IPS-20b (cell line): ENCODE measurements at regions not wholly inside any gene's neighbourhood (a gene's known extent, or its start where the extent isn't known, plus 50 kb on each side); places are given as distances from the start of the nearest gene placed in this dataset.
"Not testable (repeated sequence)": the region's sequence is repeated elsewhere in the genome, so short reads cannot be mapped to it uniquely, and the experiment has no call there.

Experiments
- H3K27ac ChIP-seq: one replicate; pipeline ENCODE4 v1.5.1; 2013; ENCODE audit warnings: low read length
- H3K27me3 ChIP-seq: 2 replicates; pipeline ENCODE4 v1.6.1; 2013; ENCODE audit warnings: mild to moderate bottlenecking, low read length, inconsistent platforms; ENCODE audit not compliant: insufficient read depth
- H3K36me3 ChIP-seq: 2 replicates; pipeline ENCODE4 v1.6.1; 2013; ENCODE audit warnings: low read depth, mild to moderate bottlenecking, inconsistent platforms, low read length, moderate library complexity; ENCODE audit not compliant: insufficient read depth
- H3K4me1 ChIP-seq: 2 replicates; pipeline ENCODE4 v1.6.1; 2013; ENCODE audit warnings: mild to moderate bottlenecking, control low read depth, inconsistent platforms, low read length, moderate library complexity; ENCODE audit not compliant: insufficient read depth
- H3K4me3 ChIP-seq: 2 replicates; pipeline ENCODE4 v1.5.1; 2013; ENCODE audit warnings: mild to moderate bottlenecking, low read length, inconsistent platforms
- H3K9ac ChIP-seq: 2 replicates; pipeline ENCODE4 v1.6.1; 2013; ENCODE audit warnings: low read depth, mild to moderate bottlenecking, inconsistent platforms, low read length, moderate library complexity
- H3K9me3 ChIP-seq: 2 replicates; pipeline ENCODE4 v1.6.1; 2013; ENCODE audit warnings: mild to moderate bottlenecking, low read depth, low read length, inconsistent platforms; ENCODE audit not compliant: insufficient read depth

- Histone ChIP-seq H3K9me3 (no peaks in the 10 kb centered on the region; the same call in 1 of the 2 replicates), H3K27ac (no peak overlapping the region), H3K4me1 (no peaks in the 10 kb centered on the region), H3K9ac (no peak overlapping the region), H3K27me3 (no peaks in the 10 kb centered on the region), H3K4me3 (no peak overlapping the region), H3K36me3 (no peaks in the 10 kb centered on the region)
Observed at GRCh38 chr10:18875477-18875876, 173.1 kb upstream of the MALRD1 start.

DNA sequence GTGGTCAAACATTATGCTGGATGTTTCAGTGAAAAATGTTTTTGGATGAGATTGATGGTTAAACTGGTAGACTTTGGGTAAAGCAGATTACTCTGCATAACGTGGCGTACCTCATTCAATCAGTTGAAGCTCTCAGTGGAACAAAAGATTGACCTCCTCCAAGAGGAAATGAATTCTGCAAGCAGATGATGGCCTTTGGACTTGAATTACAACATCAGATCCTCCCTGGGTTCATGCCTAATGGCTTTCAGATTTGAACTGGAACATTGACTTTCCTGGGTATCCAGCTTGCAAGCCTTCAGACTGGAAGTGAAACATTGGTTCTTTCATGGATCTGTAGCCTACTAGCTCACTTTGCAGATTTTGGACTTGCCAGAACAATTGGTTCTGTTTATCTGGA, 169.3 kb upstream of the MALRD1 start:
- Histone ChIP-seq H3K27ac (no peak overlapping the region), H3K4me3 (no peak overlapping the region), H3K9me3 (no peaks in the 10 kb centered on the region), H3K27me3 (no peaks in the 10 kb centered on the region), H3K9ac (no peak overlapping the region), H3K36me3 (no peaks in the 10 kb centered on the region), H3K4me1 (no peaks in the 10 kb centered on the region)

- Histone ChIP-seq H3K27me3 (no peaks in the 10 kb centered on the region), H3K4me3 (no peak overlapping the region), H3K4me1 (no peaks in the 10 kb centered on the region), H3K27ac (no peak overlapping the region), H3K9ac (no peak overlapping the region), H3K36me3 (no peaks in the 10 kb centered on the region), H3K9me3 (no peaks in the 10 kb centered on the region)
Observed at GRCh38 chr10:18880530-18880929, 168.1 kb upstream of the MALRD1 start.

- no peak overlapping the region for H3K9ac ChIP-seq
- H3K27ac ChIP-seq = no peak overlapping the region
- no peak overlapping the region for H3K4me3 ChIP-seq
- no peaks in the 10 kb centered on the region for H3K9me3 ChIP-seq
- no peaks in the 10 kb centered on the region; the same call in 1 of the 2 replicates for H3K4me1 ChIP-seq
- H3K36me3 ChIP-seq = no peaks in the 10 kb centered on the region
- no peaks in the 10 kb centered on the region for H3K27me3 ChIP-seq
Observed at GRCh38 chr10:18886102-18886501, 162.5 kb upstream of the MALRD1 start.

- H3K27me3 ChIP-seq = no peaks in the 10 kb centered on the region
- H3K4me1 ChIP-seq = no peaks in the 10 kb centered on the region
- no peak overlapping the region for H3K27ac ChIP-seq
- H3K36me3 ChIP-seq = no peaks in the 10 kb centered on the region
- H3K9ac ChIP-seq = no peak overlapping the region
- no peaks in the 10 kb centered on the region for H3K9me3 ChIP-seq
- no peak overlapping the region for H3K4me3 ChIP-seq
Observed at GRCh38 chr10:18906636-18907035, 142.0 kb upstream of the MALRD1 start.

DNA sequence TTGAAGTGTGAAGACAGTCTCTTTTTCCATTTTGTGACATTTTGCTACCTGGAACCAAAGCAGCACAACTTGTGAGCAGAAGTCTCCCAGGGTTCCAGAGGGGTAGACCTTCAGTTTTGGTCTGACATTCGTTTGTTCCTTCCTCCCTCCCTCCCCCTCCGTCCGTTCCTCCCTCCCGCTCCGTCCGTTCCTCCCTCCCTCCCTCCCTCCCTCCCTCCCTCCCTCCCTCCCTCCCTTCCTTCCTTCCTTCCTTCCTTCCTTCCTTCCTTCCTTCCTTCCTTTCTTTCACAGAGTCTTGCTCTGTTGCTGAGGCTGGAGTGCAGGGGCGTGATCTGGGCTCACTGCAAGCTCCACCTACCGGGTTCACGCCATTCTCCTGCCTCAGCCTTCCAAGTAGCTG, 131.2 kb upstream of the MALRD1 start:
- H3K9ac ChIP-seq, H3K27me3 ChIP-seq, H3K9me3 ChIP-seq, H3K27ac ChIP-seq, H3K4me3 ChIP-seq, H3K36me3 ChIP-seq, H3K4me1 ChIP-seq: not testable (repeated sequence)

DNA sequence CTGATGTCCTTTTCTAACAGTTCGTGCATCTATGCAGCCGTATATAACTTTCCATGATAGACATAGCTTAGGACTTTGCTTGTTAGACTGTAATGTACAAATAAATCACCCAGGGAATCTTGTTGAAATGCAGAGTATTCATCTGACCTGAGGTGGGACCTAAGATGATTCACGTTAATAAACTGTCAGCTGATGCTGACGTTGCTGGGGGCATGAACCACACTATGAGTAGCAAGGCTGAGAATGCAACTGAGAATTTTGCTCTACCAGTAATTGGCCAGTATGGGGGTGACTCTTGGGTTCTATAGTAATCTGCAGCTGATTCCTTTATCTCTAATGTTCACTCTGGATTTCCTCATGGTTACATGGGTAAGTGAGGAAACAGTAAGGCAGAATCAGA, 130.1 kb upstream of the MALRD1 start:
- Histone ChIP-seq H3K27me3 (no peaks in the 10 kb centered on the region), H3K27ac (no peak overlapping the region)

DNA sequence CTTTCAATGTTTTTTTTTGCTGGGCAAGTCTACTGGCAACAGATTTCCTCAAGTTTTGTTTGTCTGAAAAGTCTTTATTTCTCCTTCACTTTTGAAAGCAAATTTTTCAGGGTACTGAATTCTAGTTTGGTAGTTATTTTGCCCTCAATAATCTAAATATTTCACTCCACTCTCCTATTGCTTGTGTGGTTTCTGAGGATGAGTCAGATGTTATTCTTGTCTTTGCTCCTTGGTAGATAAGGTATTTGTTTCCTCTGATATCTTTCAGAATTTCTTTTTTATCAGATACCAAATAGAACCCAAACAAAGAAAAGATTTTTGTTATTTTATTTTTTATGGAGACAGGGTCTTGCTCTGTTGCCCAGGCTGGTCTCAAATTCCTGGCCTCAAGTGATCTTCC, 99.2 kb upstream of the MALRD1 start:
- Histone ChIP-seq H3K27me3 (no peaks in the 10 kb centered on the region), H3K4me3 (no peak overlapping the region), H3K4me1 (no peaks in the 10 kb centered on the region), H3K27ac (no peak overlapping the region), H3K9ac (no peak overlapping the region), H3K36me3 (no peaks in the 10 kb centered on the region), H3K9me3 (no peaks in the 10 kb centered on the region; the same call in 1 of the 2 replicates)

More for the DNA sequence above, 130.1 kb upstream of the MALRD1 start:
- Histone ChIP-seq H3K4me1 (no peaks in the 10 kb centered on the region), H3K36me3 (no peaks in the 10 kb centered on the region), H3K9me3 (no peaks in the 10 kb centered on the region), H3K4me3 (no peak overlapping the region), H3K9ac (no peak overlapping the region)

GRCh38 chr10:18951072-18951823, 97.4 kb upstream of the MALRD1 start:
- H3K36me3 ChIP-seq, H3K9ac ChIP-seq, H3K9me3 ChIP-seq, H3K4me3 ChIP-seq, H3K4me1 ChIP-seq, H3K27me3 ChIP-seq, H3K27ac ChIP-seq: not testable (repeated sequence)

GRCh38 chr10:18955061-18955460, 93.5 kb upstream of the MALRD1 start:
- no peaks in the 10 kb centered on the region for H3K4me1 ChIP-seq
- no peaks in the 10 kb centered on the region for H3K27me3 ChIP-seq
- no peak overlapping the region for H3K4me3 ChIP-seq
- no peaks in the 10 kb centered on the region for H3K9me3 ChIP-seq
- no peaks in the 10 kb centered on the region for H3K36me3 ChIP-seq
- H3K27ac ChIP-seq = no peak overlapping the region
- H3K9ac ChIP-seq = no peak overlapping the region

DNA sequence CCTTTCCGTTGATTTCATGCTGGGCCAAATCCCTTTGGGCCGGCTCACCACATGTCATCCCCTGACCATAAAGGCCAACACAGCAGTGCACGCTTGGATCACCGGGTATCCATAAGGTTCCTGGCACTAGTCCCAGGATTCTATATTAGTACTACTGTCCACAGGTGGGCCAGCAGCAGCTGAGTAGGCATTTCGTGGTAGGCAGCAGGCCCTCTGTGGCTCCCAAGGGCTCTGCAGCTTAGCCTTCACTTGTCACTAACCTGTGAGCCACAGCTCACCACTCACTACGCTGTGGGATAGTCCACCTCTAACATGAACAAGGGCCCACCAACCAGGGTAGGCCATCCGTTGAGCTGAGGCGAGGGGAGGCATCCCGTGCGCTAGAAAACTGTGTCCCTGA, 89.2 kb upstream of the MALRD1 start:
- no peaks in the 10 kb centered on the region for H3K36me3 ChIP-seq
- no peak overlapping the region for H3K4me3 ChIP-seq
- no peak overlapping the region for H3K9ac ChIP-seq
- H3K27me3 ChIP-seq = no peaks in the 10 kb centered on the region
- H3K9me3 ChIP-seq = no peaks in the 10 kb centered on the region
- H3K4me1 ChIP-seq = no peaks in the 10 kb centered on the region
- no peak overlapping the region for H3K27ac ChIP-seq

DNA sequence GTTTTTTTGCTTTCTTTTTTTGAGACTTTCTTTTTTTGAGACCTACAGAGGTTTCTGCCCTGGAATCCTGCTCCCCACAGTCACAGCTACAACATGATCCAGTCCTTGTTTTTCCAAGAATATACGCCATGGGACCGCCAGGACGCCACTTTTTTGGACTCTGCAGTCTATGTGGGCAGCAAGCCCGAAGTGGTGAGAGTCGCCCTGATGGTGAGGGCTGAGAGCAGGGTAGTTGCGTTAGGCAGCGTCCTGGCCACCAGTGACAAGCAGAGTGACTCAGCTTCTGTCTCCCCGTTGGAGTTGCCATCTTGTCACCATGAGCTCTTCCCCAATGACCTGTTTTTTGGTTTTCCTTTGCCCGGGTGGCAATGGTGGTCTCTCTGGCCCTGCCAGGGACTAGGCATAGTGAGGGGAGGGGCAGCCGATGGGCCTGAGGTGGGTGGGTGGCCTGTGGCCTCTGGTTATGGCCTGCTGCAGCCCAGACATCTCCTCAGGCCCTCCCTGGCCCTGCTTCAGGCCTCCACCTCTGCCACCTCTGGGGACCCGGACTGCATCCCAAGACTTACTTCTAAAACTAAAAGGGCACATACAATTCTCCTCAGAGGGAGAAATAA, 88.0 kb upstream of the MALRD1 start:
- H3K9ac ChIP-seq = no peak overlapping the region
- H3K4me1 ChIP-seq = no peaks in the 10 kb centered on the region
- no peaks in the 10 kb centered on the region for H3K36me3 ChIP-seq
- no peak overlapping the region for H3K27ac ChIP-seq
- H3K4me3 ChIP-seq = no peak overlapping the region
- no peaks in the 10 kb centered on the region for H3K9me3 ChIP-seq
- no peaks in the 10 kb centered on the region for H3K27me3 ChIP-seq
